ENCODE measurements at regions not wholly inside any gene's neighbourhood (a gene's known extent, or its start where the extent isn't known, plus 50 kb on each side); places are given as distances from the start of the nearest gene placed in this dataset.
"Not testable (repeated sequence)": the region's sequence is repeated elsewhere in the genome, so short reads cannot be mapped to it uniquely, and the experiment has no call there.

DNA sequence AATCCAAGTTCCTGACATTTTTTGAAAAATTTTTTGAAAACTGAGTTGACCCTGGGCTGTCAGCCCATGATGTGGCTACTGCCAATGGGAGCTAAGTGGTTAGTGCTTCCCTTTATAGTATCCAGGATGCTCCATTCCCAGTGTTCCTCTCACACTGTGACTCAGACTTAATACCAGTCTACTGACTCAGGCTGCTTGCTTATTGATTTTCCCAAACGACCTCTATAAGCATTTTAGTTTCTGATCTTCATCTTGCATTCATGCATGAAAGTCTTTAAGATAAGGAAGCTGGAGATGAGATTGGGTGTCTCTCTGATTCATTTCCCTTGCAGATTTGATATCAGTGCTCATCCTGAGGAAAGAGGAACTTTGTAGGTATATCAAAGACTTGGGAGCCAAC is 560.0 kb downstream of the TBC1D32 start:
- DNase-seq (ENCODE audit: low read depth): no peak
- TF ChIP-seq CTCF (IDR thresholded peaks at IDR 0.05; ENCODE audit: control insufficient read depth, insufficient read depth, low read depth, low read length, missing control alignments): no peak
- H3K4me3 ChIP-seq (ENCODE audit: control insufficient read depth, low read depth, low read length): no peak overlapping the region

DNA sequence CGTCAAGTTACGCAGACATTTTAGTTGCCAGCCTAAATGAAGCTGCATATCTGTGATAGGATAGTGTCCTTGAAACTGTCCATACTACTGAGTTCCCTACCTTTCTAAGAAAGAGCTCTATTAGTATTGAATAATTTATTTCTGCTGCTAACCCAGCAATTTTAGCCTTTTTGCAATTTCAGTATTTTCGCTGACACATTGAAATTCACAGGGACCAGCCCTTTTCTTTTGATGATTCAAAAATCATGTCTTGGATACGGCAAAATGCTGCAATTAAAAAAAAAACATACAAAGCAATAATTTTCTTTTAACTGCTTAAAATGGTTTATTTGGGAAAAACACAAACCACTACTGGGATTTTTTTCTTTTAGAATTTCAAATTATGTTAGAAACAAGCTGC is 563.3 kb downstream of the TBC1D32 start:
- no peak for DNase-seq (ENCODE audit: low read depth)
- H3K4me3 ChIP-seq (ENCODE audit: control insufficient read depth, low read depth, low read length): no peak overlapping the region
- TF ChIP-seq CTCF (IDR thresholded peaks at IDR 0.05; ENCODE audit: control insufficient read depth, insufficient read depth, low read depth, low read length, missing control alignments): no peak

DNA sequence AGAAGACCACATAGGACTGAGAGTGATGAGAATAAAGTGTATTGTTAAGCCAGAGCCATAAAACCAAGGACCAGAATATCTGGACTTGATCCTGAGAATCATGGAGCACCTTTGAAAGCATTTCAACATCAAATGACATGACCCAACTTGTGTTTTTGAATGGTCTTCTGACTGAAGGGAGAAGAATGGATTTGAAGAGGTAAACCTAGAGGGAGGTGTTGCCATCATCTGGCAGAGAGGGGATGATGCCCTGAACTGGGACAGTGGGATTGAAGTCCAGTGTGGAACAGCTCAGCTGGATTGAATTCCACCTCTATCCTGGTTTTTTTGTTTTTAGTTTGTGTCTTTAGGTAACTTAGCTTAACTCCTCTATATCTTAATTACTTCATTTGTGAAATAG is 570.0 kb downstream of the TBC1D32 start:
- TF ChIP-seq CTCF (IDR thresholded peaks at IDR 0.05; ENCODE audit: control insufficient read depth, insufficient read depth, low read depth, low read length, missing control alignments): no peak
- no peak for DNase-seq (ENCODE audit: low read depth)
- no peak overlapping the region for H3K4me3 ChIP-seq (ENCODE audit: control insufficient read depth, low read depth, low read length)

DNA sequence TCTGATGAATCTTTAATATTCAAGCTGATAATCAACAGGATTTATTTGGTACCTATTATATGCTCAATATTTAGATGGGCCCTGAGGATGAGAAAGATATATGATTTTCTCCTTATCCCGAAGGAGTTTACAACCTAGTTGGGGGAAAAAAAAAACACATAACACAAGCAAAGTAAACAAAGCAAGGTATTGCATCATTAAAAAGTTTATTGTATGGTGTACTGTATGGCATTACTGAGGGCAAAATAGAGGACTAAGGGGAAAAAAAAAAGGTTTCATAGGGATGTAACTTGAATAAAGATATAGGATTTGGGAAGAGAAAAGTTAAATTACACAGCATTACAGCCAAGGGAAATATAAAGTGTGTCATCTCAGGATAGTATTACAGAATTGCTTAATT is 574.7 kb downstream of the TBC1D32 start:
- DNase-seq (ENCODE audit: low read depth): no peak
- no peak for TF ChIP-seq CTCF (IDR thresholded peaks at IDR 0.05; ENCODE audit: control insufficient read depth, insufficient read depth, low read depth, low read length, missing control alignments)
- no peak overlapping the region for H3K4me3 ChIP-seq (ENCODE audit: control insufficient read depth, low read depth, low read length)

- not testable (repeated sequence) for H3K4me3 ChIP-seq (ENCODE audit: control insufficient read depth, low read depth, low read length); DNase-seq (ENCODE audit: low read depth)
Observed at GRCh38 chr6:120748574-120748973, 585.7 kb downstream of the TBC1D32 start.

GRCh38 chr6:120736740-120737139 is 597.5 kb downstream of the TBC1D32 start:
- H3K4me3 ChIP-seq (ENCODE audit: control insufficient read depth, low read depth, low read length): no peak overlapping the region
- TF ChIP-seq CTCF (IDR thresholded peaks at IDR 0.05; ENCODE audit: control insufficient read depth, insufficient read depth, low read depth, low read length, missing control alignments): no peak

DNA sequence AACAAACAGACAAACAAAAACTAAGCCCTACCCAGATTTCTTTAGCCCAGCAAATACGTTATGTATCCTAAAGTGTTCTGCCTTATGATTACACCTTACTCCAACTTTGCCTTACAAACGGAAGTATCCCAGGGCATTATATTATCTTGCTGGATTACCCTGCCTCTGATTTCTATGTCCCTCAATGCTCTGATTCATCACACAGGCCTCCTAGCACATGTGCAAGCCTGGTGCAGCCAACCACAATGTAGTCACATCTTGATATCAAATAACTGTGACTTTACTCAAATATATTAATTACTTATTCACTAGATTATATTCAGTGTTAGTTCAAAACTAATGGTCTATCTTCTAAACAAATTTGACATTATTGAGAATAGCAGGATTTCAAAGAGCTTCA is 598.6 kb downstream of the TBC1D32 start:
- H3K4me3 ChIP-seq (ENCODE audit: control insufficient read depth, low read depth, low read length): no peak overlapping the region
- no peak for DNase-seq (ENCODE audit: low read depth)
- no peak for TF ChIP-seq CTCF (IDR thresholded peaks at IDR 0.05; ENCODE audit: control insufficient read depth, insufficient read depth, low read depth, low read length, missing control alignments)

More at GRCh38 chr6:120736740-120737139, 597.5 kb downstream of the TBC1D32 start:
- DNase-seq (ENCODE audit: low read depth): no peak
